ENCODE measurements at regions not wholly inside any gene's neighbourhood (a gene's known extent, or its start where the extent isn't known, plus 50 kb on each side); places are given as distances from the start of the nearest gene placed in this dataset.

DNA sequence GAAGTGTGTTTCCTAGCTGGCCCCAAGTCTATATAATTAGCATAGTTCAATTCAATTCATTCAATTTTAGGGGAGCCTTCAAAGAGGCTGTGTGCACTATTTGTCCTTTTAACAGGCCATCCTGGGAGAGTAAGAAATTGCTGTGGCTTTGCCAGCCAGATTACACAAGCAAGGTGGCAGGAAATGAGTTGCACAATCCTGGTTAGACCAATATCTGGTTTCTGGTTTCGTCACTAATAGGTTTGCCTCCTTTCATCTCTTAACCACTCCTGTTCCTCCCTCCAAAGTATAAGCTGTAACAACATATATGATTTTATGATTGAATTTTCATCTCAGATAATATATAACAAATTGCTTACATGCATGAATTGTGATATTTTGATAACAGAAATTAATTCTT, 84.1 kb upstream of the NEGR1 start:
- peak; percentile 92 for DNase-seq

DNA sequence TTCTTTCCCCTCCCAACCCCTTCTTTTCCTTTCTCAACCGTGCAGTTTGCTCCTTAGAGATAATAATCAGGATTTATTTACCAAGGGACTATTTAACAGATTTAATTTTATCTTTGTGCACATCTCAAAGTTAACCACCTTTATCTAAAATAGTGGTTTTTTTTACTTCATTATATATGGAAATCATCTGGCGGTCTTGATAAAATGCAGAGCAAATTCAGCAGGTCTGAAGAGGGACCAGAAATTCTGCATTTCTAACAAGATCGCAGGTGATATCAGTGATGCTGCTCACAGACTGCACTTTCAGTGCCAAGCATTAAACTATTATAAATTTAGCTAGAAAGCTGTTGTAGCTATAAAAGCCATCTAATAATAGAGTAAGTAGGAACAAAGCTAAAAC, 83.4 kb upstream of the NEGR1 start:
- DNase-seq = peak; percentile 37

- DNase-seq = no peak
Observed at GRCh38 chr1:72362538-72362937, 80.2 kb upstream of the NEGR1 start.

DNA sequence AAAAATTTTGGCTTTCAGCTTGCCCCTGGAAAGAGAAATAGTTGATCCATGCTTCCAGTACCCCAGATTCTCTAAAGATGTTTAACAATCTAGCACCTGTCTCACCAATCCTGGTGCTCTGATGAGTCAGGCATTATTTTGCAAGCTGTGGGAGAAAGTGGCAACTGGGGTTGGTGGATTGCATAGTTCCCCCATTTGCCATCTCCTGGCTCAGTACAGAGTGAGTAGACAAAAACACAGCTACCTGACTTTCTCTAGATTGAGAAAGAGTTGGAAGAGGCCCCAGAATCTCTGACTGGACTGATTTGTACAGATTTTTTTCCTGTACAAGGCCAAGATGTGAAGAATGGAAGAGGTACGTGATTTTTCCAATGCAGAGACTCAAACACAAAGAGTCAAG, 75.1 kb upstream of the NEGR1 start:
- no peak for DNase-seq

DNA sequence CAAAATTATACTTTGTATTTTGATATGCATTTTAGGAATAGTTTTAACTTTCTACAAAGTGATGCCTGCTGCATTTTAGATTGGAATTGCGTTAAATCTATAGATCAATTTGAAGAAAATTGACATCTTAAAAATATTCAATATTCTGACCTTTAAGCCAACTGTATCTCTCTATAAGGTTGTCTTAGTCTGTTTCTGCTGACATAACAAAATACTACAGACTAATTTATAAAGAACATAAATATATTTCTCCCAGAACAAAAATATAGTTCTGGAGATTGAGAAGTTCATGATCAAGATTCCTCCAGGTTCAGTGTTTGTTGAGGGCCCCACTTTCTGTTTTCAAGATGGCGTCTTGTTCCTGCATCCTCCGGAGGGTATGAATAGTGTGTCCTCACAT, 73.6 kb upstream of the NEGR1 start:
- DNase-seq = no peak

DNA sequence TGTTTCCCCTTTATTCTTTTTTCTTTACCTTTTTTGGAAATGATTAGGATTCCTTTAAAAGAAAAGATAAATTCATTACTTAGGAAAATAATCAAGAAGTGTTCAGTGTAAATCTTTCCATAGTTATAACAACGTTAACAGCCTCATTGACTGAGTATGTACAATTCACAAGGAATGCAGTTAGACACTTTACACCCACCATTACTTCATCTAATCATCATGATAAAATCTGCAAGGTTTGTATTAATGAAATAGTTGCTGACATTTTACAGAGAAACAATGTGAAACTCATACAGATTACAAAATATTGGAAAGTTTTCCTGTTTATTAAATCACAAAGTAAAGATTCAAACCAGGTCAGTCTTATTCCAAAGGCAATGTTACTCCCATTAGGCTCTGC, 59.3 kb upstream of the NEGR1 start:
- DNase-seq = no peak

DNA sequence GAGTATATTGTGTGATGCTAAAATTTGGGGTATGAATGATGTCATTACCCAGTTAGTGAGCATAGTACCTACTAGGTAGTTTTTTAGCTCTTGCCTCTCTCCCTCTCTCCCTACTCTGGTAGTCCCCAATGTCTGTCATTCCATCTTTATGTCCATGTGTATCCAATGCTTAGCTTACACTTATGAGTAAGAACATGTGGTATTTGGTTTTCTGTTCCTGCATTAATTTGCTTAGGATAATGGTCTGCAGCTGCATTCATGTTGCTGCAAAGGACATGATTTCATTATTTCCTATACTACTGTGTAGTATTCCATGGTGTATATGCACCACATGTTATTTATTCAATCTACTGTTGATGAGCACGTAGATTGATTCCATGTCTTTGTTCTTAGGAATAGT, 54.4 kb upstream of the NEGR1 start:
- no peak for DNase-seq

Data from DMS53 (cell line).